ENCODE measurements at regions not wholly inside any gene's neighbourhood (a gene's known extent, or its start where the extent isn't known, plus 50 kb on each side); places are given as distances from the start of the nearest gene placed in this dataset.

GRCh38 chr11:11769782-11770181 lies 72.0 kb upstream of the USP47 start:
- no peak for TF ChIP-seq POLR2A (IDR thresholded peaks at IDR 0.05; ENCODE audit: low read depth, low read length)
- FAIRE-seq (no peak), DNase-seq (ENCODE audit: insufficient read length, low spot score) (no peak)

GRCh38 chr11:11769362-11769761 lies 72.4 kb upstream of the USP47 start:
- no peak for TF ChIP-seq POLR2A (IDR thresholded peaks at IDR 0.05; ENCODE audit: low read depth, low read length)
- DNase-seq (ENCODE audit: insufficient read length, low spot score) (no peak), FAIRE-seq (no peak)

- FAIRE-seq (no peak), DNase-seq (ENCODE audit: insufficient read length, low spot score) (no peak)
- no peak for TF ChIP-seq POLR2A (IDR thresholded peaks at IDR 0.05; ENCODE audit: low read depth, low read length)
Measured at GRCh38 chr11:11764423-11764803, 77.4 kb upstream of the USP47 start.

DNA sequence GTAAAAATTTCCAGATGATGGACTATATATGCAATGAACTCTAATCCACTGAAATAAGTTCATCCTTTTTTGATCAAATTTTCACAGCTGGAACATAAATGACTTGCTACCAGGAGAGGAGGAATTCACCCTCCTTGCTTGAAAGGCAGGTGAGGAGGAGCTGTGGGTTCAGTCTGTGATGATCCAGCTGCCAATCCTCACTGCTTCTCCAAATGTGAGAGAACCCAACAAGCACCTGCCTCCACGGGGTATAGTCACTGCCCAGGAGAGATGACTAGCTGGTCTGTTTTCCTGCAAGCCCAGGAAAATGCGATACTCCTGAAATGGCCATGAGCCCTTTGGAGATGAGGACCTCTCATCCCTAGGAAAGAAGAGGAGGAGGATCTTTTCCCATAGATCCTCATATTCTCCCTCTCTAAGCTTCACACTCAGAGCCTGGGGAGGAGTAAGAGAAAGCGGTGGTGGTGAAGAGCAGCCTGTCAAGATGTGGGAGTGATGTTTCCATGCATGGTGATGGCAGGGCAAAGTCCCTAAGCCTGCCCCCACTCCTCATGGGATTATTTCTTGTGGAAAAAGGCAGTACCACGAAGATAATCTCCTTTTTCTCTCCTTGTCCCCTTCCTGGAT lies 77.9 kb upstream of the USP47 start:
- no peak for TF ChIP-seq POLR2A (IDR thresholded peaks at IDR 0.05; ENCODE audit: low read depth, low read length)
- FAIRE-seq = no peak
- no peak for DNase-seq (ENCODE audit: insufficient read length, low spot score)

DNA sequence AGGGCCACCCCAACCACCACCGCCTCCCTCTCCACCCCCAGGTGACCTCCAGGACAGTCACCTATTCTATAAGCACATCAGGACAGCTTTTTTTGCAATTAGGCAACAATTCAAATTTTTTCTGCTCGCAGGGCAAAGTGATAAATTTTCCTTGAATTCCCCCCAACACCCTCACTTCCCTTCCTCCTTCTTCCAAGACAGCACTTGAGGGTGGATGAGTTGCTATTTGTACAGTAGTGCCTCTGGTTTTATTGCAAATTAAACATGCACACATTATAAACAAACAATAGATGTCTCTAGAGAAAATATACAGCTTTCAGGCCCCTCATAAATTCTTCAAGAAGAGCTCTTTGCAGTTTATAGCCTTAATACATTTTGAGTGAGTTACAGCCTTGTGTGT lies 80.9 kb upstream of the USP47 start:
- no peak for TF ChIP-seq POLR2A (IDR thresholded peaks at IDR 0.05; ENCODE audit: low read depth, low read length)
- DNase-seq (ENCODE audit: insufficient read length, low spot score) (no peak), FAIRE-seq (no peak)

GRCh38 chr11:11758603-11759196 lies 83.1 kb upstream of the USP47 start:
- TF ChIP-seq POLR2A (IDR thresholded peaks at IDR 0.05; ENCODE audit: low read depth, low read length) = no peak
- DNase-seq (ENCODE audit: insufficient read length, low spot score) = no peak
- FAIRE-seq = no peak

DNA sequence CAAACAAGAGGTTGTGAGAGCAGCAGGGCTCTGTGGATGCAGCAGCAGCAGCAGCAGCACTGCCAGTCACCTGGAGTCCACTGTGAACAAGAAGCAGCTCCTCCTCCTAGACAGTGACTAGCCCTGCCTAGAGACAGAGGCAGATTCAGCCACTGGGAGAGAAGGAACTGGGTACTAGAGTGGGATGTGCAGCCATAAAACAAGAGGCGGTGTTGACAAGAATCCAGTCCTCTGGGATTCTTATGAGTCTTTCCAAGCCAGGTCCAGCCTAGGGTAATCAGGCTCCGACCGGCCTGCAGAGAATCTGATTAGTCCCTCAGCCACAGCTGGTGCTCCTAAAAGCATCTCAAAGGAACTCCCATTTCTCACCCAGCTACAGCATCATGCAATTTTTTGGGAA lies 83.9 kb upstream of the USP47 start:
- FAIRE-seq = no peak
- DNase-seq (ENCODE audit: insufficient read length, low spot score) = no peak
- TF ChIP-seq POLR2A (IDR thresholded peaks at IDR 0.05; ENCODE audit: low read depth, low read length) = no peak

GRCh38 chr11:11756718-11757117 lies 85.1 kb upstream of the USP47 start:
- no peak for DNase-seq (ENCODE audit: insufficient read length, low spot score)
- no peak for FAIRE-seq
- no peak for TF ChIP-seq POLR2A (IDR thresholded peaks at IDR 0.05; ENCODE audit: low read depth, low read length)

GRCh38 chr11:11755871-11756270 lies 85.9 kb upstream of the USP47 start:
- FAIRE-seq (no peak), DNase-seq (ENCODE audit: insufficient read length, low spot score) (no peak)
- no peak for TF ChIP-seq POLR2A (IDR thresholded peaks at IDR 0.05; ENCODE audit: low read depth, low read length)

DNA sequence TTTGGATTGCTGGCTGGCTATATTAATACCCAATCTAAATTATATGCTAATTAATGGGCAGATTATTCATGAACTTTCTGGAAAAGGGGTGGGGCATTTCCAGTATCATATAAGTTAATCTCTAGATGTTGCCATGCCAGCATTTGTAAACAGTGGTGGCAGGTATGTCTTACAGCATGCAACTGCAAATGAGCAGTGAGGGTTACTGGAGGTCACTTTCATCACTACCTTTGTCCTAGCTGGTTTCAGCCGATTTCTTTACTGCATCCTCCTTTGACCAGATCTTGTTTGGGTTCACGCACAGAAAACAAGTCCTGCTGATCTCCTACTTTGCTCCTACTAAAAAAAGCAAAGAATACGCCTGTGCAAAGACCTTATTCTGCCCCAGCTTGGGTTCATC lies 89.1 kb upstream of the USP47 start:
- no peak for FAIRE-seq
- TF ChIP-seq POLR2A (IDR thresholded peaks at IDR 0.05; ENCODE audit: low read depth, low read length) = no peak
- DNase-seq (ENCODE audit: insufficient read length, low spot score) = no peak

DNA sequence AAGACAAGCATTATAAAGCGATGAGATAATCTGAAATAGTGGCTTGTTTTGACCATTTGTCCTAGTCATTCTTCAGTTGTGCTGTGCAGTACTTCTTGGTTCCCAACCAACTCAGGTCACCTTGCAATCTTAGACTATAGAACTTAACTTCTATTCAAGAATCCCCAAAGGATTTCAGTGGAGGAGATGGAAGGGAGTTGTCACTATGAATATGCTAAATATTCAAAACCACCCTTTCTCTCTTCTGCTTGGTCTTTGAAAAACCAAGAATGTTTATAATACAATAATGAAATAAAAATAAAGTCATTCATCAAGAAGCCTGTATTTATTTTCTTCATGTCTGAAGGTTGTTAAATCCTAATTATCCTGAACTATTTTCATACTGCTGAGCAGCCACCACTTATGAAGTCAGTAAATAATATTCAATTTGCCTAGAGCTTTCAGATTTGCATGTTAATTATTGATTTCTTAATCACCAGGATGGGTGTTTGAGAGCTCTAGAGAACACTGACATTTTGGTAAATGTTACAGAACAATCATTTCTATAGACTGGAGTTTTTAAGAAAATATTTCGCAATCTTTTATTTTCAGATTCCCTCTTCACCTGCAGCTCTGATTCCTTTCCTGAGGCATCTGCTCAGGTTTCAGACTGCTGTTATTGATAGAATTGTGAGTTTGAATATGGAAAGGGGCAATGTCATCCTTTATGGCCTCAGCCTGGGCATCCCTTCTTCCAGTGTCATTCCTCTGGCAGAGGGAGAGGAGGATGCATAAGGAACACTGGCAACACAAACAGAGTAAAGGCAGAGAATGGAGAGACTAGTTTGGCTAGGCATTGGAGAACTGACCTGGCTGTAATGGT lies 91.5 kb upstream of the USP47 start:
- no peak for TF ChIP-seq POLR2A (IDR thresholded peaks at IDR 0.05; ENCODE audit: low read depth, low read length)
- no peak for FAIRE-seq
- no peak for DNase-seq (ENCODE audit: insufficient read length, low spot score)

DNA sequence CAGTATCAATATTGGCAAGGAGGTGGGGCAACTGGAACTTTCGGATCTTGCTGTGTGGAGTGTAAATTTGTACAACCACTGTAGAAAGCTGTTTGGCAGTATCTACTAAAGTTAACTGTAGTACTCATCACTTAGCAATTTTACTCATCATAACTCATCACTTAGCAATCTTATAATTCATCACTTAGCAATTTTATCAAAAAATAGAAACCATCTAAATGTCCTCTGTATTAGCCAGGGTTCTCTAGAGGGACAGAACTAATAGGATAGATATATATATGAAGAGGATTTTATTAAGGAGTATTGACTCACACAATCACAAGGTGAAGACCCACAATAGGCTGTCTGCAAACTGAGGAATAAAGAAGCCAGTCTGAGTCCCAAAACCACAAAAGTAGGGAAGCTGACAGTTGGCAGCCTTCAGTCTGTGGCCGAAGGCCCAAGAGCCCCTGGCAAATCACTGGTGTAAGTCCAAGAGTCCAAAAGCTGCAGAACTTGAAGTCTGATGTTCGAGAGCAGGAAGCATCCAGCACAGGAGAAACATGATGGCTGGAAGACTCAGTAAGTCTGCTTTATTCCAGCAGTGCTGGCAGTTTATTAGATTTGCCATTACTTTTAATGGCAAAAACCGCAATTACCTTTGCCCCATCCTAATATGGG lies 92.9 kb upstream of the USP47 start:
- no peak for TF ChIP-seq POLR2A (IDR thresholded peaks at IDR 0.05; ENCODE audit: low read depth, low read length)
- DNase-seq (ENCODE audit: insufficient read length, low spot score) = no peak
- FAIRE-seq = no peak

DNA sequence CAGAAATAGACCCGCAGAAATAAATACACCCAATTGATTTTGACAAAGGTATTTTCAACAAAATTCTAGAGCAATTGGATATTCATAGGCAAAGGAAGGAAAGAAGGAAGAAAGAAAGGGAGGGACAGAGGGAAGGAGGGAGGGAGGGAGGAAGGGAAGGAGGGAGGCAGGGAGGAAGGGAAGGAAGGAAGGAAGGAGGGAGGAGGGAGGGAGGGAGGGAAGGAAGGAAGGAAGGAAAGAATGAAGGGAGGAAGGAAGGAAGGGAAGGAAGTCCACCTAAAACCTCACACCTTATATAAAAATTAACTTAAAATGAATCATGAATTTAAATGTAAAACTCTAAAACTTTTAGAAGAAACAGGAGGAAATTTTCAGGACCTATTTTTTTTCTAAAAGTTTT lies 94.2 kb upstream of the USP47 start:
- DNase-seq (ENCODE audit: insufficient read length, low spot score) = no peak
- FAIRE-seq = no peak
- TF ChIP-seq POLR2A (IDR thresholded peaks at IDR 0.05; ENCODE audit: low read depth, low read length) = no peak

GRCh38 chr11:11746449-11746848 lies 95.3 kb upstream of the USP47 start:
- no peak for DNase-seq (ENCODE audit: insufficient read length, low spot score)
- no peak for FAIRE-seq
- TF ChIP-seq POLR2A (IDR thresholded peaks at IDR 0.05; ENCODE audit: low read depth, low read length) = no peak

Measured in H54 (cell line).